Pancreas (tissue), 10 donors: ENCODE measurements at regions not wholly inside any gene's neighbourhood (a gene's known extent, or its start where the extent isn't known, plus 50 kb on each side); places are given as distances from the start of the nearest gene placed in this dataset.

Source experiments
- ATAC-seq, 4 donors: fragments of 200-7000 bp; cut with Tn5 transposase; one replicate each; pipeline versions ENCODE4 v1.8.0 to v1.9.1; 2020; ENCODE audit warnings: mild to moderate bottlenecking in 4 of 4, moderate library complexity in 4 of 4
- DNase-seq, 6 donors: peaks; one replicate each; pipeline ENCODE4 v3.0.0-alpha.2; 2020
- FAIRE-seq: peaks from 2 replicates; lab custom pipeline; 2012; peaks lifted over from hg19 to GRCh38; lab: Jason Lieb, UNC
- H3K27ac ChIP-seq, 4 donors: fragments of 200-600 bp; sonication (generic); 1 replicate in 3 of 4; 2 replicates in 1 of 4; pipeline versions ENCODE4 v1.5.0 to v1.8.0; 2020
- H3K27me3 ChIP-seq, 4 donors: fragments of 200-600 bp; one replicate each; pipeline ENCODE4 v1.8.0; 2021
- H3K36me3 ChIP-seq, 3 donors: fragments of 200-600 bp; sonication (generic) in 1 of 3; one replicate each; pipeline versions ENCODE4 v1.5.0 to v1.8.0; 2020 to 2021
- H3K4me1 ChIP-seq, 3 donors: fragments of 200-600 bp; one replicate each; pipeline ENCODE4 v1.8.0; 2021
- H3K4me3 ChIP-seq, 4 donors: fragments of 200-600 bp; sonication (generic) in 2 of 4; one replicate each; pipeline versions ENCODE4 v1.5.0 to v1.8.0; 2020 to 2021
- H3K9me3 ChIP-seq, 4 donors: fragments of 200-600 bp; one replicate each; pipeline ENCODE4 v1.8.0; 2021
- CTCF ChIP-seq, 4 donors: fragments of 200-600 bp; sonication (generic) in 3 of 4; IDR thresholded peaks; one replicate each; pipeline versions ENCODE4 v1.5.0 to v1.8.0; 2021; ENCODE audit warnings: antibody characterized with exemption in 4 of 4
- WGBS, 2 donors: extraction: QIAGEN DNeasy Blood & Tissue Kit; methylation state at CpG; one replicate each; pipeline ENCODE4 v1.1.7; 2013; 5-methylcytosine and 5-hydroxymethylcytosine counted together
- intact Hi-C, 3 donors: fragments of 100-400 bp; cut with DNase I; formaldehyde crosslinking; loops; one replicate each; pipeline versions ENCODE4 v1.11.1 to v1.14.2; 2022
- donor health status: healthy with polysubstance abuse.
- donor health status: DM: no; HTN: no; CAD: no; lungs with moderate emphysema.
- donor health status: DM: no; HTN: no; CAD: no.
- donor health status: control.
- donor health status: control.
- donor health status: Bipolar disorder and iron deficiency.
- donor health status: DM: yes; HTN: yes; CAD: no.
- donor health status: DM: no; HTN: no; CAD: no.
- donor health status: DM: no; HTN: no; CAD: no.
- donor health status: DM: yes; HTN: yes; CAD: no.

DNA sequence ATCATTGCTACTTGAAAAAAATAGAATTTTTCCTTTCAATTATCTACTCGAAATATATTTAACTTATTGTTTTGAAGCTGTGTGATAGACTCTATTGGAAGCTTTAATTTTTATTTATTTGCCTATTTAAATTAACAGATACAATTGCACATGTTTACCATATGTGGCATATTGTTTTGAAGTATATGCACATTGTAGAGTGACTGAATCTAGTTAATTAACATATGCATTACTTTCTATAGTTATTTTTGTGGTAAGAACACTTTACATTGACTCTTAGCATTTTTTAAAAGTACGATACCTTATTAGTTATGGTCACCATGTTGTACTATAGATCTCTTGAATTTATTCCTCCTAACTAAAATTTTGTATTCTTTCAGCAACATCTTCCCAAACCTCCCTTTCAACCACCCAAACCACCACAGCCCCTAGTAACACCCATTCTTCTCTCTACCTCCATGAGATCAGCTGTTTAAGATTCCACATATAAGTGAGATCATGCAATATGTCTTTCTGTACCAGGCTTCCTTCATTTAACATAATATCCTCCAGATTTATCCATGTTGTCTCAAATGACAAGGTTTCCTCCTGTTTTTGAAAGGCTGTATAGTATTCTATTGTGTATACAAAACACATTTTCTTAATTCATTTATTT lies 58.5 kb upstream of the SPHKAP start:
- ATAC-seq (no peak), DNase-seq (no peak), FAIRE-seq (no peak)
- H3K9me3 ChIP-seq = no peaks in the 10 kb centered on the region
- H3K4me1 ChIP-seq = no peaks in the 10 kb centered on the region
- WGBS, 2 donors = 57 to 63% methylated on average over 2 of the region's 2 CpGs
- no peak for TF ChIP-seq CTCF (IDR thresholded peaks at IDR 0.05)
- intact Hi-C loops = no loop called here
- H3K27me3 ChIP-seq = no peaks in the 10 kb centered on the region
- no peak overlapping the region for H3K4me3 ChIP-seq
- H3K27ac ChIP-seq = no peak overlapping the region
- H3K36me3 ChIP-seq = no peaks in the 10 kb centered on the region

GRCh38 chr2:228239207-228239906 lies 57.9 kb upstream of the SPHKAP start:
- H3K4me1 ChIP-seq = no peaks in the 10 kb centered on the region
- no peak for FAIRE-seq
- ATAC-seq = no peak
- H3K27ac ChIP-seq = no peak overlapping the region
- 30 to 48% methylated on average over 1 of the region's 1 CpG for WGBS, 2 donors
- no peak for TF ChIP-seq CTCF (IDR thresholded peaks at IDR 0.05)
- H3K9me3 ChIP-seq = no peaks in the 10 kb centered on the region
- no peaks in the 10 kb centered on the region for H3K36me3 ChIP-seq
- no peak overlapping the region for H3K4me3 ChIP-seq
- no peaks in the 10 kb centered on the region for H3K27me3 ChIP-seq
- intact Hi-C loops = no loop called here
- DNase-seq = no peak
